Ureter (tissue), 1 donor: ENCODE measurements at regions not wholly inside any gene's neighbourhood (a gene's known extent, or its start where the extent isn't known, plus 50 kb on each side); places are given as distances from the start of the nearest gene placed in this dataset.

Experiments used
- DNase-seq: peaks from one replicate; pipeline ENCODE4 v3.0.0-alpha.2; 2020; ENCODE audit warnings: low spot score
- donor health status: DM: yes; HTN: yes; CAD: no.

DNA sequence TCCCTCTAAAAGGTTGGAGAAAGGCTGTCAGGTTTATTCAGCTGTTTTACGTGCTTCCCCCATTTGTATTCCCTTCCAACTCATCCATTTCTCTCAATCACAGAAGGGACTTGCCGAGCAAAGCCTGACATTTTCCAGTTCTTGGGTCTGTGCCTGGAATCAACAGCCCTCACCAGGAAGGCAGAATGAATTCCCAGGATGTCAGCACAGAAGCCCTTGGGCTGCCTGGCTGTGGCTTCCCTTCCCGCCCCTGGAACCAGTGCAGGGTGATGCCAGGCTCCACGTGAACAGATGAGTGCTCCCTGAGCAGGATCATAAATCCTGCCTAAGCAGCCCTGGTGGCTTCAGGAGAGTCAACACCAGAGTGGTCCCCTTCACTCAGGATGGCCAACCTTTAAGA lies 86.1 kb upstream of the CD83 start:
- DNase-seq = no peak

DNA sequence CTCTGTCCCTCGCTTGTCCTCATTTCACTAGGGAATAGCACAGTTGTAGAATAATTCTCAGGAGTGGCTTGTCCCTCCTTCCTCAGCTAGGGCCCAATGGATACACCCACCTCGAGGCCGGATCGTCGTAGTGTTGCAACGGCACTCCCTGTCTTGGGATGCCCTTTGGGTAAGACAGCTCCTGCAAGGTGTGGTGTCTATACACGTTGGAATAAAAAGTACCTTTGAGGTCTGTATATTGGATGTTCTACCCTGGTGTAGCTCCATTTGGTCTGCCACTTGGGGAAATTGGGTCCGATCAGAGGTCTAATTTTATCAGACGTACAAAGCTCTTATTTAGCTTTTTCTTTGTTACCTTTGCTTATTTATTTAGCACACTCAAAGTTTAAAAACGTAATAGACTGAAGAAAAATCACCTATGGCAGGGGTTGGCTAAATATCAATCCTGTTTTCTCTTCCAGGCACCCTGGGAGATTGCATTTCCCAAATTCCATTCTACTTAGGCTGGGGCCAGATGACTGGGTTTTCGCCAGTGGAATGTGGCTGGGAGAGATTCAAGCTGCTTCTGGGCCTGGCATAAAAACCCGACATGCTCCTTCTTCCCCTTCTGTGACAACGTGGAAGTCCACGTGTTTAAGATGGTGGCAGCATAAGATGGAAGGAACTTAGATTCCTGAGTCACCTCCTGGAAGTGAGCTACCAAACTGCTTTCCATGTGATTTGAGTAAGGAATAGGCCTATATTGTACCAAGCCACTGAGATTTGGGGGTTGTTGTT lies 82.3 kb upstream of the CD83 start:
- DNase-seq = no peak

DNA sequence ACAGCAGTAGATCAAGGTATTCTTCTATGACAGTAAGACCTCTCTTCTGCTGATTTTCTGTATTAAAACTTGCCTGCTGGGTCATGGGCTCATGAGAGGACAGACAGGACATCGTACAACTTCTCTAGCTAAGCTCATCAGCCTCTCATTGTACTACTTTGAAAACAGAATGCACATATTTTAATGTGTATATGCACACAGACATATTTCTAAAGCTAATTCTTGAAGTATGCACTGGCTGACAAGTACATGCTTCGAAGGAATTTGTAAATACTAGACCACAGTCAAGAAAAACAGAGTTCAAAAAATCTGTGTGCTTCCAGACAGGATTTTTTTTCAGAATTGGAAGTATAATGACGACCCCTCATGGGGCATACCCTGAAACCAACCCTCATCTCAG lies 81.7 kb upstream of the CD83 start:
- DNase-seq = no peak

DNA sequence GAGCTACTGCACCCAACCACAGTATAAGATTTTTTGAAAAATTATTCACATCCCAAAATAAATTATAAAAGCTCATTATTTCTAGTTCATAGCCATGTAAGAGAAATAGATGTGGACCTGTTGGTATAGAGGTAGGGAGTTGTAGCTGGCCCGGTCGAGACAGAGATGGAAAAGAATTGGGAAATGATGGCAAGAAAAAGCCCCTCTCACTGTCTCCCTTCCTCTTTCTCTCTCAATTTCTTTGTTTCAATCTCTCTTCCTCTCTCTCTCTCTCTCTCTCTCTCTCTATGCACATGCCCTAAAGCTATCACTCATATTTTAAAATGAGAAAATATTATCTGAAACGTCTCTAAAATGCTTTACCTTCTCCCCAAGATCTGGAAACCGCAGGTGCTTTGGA lies 80.7 kb upstream of the CD83 start:
- no peak for DNase-seq

DNA sequence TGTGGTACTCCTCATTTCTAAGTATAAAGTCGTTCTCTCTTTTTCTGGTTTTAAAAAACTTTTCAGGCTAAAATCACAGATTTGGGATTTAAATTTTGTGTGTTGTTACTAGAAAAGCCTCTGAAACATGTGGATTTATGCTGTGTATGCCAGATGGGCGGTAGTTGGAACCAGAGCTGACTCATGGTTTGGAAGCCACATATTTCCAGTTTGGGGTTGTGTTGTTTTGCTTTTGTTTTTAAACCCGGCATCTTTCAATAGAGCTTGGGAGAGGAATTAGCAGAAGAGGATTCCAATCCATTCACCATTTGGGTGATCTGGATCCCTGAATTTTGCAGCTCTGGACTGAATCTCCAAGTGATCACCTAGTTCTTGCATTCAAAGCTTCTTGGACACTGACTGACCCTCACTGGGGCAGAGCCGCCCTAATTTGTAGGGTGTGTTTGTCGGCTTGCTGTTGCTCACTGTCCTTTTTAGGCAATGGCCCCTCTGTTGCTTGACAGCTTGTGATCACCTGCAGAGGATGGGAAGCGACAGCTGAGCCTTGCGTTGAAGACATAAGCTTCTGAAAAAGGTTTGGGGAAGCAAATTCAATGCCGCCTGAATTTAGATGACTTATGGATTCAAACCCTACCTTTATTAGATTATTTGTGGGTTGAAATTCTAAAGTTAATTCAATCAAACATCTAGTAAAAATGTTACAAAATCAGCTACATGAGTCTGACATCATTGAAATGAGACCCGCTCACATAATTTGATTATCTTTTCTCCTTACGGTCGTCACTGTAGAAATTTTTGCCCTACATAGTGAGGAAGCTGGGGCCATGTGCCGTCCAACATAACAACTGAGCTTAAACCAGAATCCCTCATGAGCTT lies 79.9 kb upstream of the CD83 start:
- DNase-seq = no peak

DNA sequence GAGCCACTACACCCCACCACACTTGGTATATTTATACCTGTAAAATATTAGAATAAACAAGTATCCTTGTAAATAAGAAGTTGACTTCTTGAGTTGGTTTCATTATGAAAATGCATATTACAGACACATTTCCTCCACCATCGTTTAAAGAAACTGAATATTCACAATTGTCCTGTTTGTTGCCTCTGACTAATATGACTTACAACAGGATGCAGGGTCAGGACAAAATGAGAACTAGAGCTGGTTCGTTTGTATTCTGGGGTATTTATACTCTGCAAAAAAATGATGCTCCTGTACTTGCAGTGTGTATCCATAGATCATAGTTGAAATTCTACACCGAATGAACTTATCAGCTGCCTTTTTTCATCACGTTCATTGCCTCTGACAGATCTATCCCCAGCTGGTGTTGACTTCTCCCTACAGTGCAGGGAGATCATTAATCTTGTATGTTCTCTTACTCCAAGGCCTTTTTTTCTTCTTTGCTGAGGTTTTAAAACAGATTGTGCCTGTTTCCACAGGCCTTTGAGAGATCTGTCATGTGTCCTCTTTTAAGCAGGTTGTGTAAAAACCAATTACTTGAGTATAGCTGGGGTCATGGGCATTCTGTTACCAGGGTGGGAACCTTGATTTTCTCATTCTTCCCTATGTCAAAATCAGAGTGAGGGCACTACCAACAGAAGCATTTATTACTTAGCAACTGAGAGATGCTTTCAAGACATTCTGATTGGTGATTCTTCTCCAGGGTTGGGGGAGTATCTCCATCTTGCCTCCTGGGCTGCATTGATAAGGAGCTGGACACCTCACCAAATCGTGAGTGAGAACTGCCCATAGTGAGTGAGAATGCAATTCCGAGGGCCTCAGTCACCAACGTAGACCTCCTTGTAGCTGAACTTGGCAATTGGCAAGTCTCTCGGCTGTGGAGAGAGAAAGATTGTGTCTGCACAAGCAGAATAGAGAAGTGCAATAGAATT lies 78.8 kb upstream of the CD83 start:
- DNase-seq = no peak

DNA sequence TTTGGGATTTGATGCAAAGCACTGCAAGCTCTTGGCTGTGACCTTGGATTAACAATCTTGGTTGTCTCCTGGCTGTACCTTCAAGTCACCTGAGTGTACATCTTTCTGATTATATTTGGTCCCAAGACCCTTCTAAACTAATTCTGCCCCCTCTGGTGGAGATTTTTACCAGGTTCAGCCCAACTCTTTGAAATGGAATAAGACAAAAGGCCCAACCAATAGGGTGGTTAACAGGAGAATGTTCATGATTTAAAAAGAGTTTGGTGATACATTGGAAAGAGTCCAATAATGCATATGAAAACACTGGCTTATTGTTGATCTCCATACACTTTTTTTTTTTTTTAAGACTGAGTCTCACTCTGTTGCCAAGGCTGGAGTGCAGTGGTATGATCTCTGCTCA lies 77.5 kb upstream of the CD83 start:
- no peak for DNase-seq

DNA sequence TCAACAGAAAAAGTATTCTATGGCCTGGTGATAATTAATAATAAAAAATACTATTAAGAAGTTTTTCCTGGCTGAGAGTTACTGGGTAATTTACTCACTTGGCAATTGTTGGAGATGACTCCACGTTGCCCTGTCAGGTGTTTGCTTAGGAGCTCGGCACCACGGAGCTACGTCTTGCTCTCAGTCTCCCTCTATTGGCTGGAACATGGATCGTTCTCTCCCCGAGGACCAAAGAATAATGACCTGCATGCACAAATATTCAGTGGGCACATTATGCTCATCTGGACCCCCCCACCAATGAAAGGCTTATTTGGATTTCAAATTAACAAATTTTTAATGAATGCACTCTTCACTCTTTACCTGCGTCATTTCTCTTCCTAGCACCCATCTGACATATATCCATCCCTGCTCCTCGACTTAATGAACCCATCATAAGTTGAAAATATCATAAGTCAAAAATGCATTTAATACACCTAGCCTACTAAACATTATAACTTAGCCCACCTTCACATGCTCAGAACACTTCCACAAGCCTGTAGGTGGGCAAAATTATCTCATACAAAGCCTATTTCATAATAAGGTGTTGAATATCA lies 71.0 kb upstream of the CD83 start:
- DNase-seq = no peak

DNA sequence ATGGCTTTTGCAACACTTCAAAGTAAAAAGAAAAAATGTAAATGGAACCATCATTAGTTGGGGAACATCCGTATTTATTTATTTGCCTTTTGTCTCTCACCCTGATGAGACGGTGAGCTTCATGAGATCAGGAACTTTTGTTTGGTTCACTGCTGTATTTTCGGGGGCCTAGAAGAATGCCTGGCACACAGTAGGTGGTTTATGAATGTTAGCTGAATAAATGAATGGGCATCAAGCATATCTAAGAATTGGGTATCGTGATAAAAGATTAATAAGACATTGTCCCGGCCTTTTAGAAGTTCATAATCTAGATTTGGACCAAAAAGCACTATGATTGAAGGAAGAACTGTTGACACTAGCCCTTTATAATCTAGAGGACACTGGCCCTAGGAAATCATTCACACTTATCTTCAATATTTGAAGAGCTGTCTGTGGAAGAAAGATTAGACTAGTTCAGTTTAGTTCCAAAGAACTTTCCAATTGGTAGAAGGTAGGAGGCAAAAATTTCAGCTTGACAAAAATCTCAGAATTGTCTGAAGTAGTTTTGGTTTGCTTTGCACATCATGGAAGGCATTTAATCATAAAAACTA lies 70.3 kb upstream of the CD83 start:
- no peak for DNase-seq

DNA sequence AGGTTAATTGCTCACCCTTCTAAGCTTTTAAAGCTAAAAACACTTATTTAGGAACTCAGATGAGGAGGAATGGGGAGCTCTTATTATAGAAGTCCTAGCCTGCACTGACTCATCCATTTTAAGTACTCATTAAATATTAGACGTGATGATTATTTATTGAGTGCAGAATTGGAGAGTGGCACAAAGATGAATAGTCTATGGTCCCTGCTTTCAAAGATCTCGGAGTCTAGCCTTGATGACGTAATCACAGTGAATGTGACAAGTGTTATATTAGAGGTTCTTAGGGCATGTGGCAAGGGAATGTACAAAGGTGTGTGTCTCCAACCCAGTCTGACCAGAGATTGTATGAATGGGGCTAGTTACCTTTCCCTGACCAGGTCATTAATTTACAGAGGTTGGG lies 68.7 kb upstream of the CD83 start:
- no peak for DNase-seq

DNA sequence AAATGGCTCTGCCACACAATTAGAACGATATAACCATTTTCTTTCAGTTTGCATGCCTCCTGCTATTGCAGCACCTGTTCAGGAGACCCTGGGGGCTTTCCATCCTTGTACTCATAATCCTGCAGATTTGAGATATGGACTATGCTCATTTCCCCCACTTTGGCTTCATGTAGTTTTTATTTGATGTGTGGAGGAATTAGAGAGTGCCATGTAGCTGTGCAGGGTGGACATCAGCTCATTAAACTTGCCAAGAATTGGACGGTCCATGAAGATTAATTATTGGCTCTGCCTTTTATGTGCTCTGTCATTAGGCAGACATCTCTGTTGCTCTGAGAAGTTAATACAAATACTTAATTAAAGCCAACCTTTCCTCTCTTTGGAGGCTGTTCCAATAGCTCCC lies 66.2 kb upstream of the CD83 start:
- no peak for DNase-seq

DNA sequence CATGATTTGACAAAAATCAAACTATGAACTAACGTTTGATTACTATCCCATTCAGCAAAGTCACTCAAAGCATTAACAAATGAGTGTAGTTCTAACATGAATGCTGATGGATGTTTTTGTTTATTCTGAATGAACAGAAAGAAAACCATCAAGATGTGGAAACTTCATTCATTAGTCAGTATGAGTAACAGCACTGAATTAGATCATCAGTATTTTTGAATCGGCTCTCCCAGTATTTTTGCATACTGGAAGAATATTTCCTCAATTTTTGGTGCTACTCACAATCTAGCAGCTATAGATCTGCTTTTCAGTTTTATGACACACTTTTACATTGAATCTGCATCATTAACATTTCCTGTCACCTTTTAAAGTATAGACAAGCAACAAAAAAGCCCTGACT lies 63.8 kb upstream of the CD83 start:
- no peak for DNase-seq

DNA sequence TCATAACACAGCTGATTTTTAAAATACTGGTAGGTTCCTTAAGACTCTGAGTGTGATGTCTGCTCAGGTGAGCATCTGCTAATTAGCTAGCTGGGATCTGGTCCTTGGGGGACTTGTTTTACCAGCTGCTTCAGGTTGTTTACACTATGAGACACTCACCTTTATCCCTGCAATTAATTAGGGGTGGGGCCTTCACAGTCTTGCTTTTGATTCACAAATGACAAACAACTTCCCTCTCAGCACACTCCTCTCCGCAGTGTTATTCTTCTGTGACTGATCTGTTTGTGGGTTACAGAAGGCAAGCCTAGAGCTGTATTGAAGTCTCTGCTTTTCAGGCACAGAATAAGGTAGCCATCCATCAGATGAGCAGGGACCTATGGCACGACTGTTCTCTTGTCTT lies 62.0 kb upstream of the CD83 start:
- DNase-seq = no peak

DNA sequence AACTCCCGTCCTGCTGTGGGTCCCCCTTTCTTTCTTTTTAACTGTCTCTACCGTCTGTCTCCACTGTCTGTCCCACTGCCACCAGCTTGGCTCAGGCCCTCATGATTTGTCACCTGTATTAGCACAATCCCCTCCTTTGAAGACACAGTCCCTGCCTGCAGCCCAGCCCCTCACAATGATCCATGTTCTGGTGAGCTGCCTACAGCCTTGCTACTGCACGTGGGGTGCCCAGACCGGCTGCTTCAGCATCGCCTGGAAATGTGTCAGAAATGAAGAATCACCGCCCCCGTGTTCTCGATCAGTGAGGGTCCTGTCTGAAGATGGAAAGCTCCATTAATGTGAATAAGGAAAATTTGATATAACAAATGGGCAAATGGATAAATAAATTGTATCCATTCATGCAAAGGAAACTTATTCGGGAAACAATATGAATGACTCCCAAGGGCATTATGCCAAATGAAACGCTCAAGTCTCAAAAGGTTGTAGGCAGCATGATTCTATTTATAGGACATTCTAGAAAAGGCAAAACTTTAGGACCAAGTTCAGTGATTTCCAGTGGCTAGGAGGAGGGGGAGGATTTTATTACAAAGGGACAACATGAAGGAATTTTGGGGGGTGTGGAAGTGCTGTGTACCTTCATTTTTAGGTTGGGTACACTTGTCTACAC lies 59.4 kb upstream of the CD83 start:
- no peak for DNase-seq

DNA sequence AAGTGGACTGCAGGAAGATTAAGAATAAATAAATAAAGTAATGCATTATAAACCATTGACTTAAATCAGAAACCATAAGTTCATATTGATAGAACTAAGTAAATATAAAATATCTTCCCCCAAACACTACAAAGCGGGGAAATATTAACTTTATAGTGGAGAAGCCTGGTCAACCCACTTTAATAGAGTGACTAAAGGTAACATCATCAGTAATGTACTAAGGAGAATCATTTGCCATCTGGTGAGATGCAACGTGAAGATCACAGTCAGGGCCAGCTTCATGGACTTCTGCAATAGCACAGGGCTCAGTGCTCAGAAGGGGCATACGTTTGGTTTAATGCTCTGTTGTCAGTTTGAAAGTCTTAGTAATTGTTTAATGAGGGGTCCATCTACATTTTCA lies 58.8 kb upstream of the CD83 start:
- DNase-seq = no peak

DNA sequence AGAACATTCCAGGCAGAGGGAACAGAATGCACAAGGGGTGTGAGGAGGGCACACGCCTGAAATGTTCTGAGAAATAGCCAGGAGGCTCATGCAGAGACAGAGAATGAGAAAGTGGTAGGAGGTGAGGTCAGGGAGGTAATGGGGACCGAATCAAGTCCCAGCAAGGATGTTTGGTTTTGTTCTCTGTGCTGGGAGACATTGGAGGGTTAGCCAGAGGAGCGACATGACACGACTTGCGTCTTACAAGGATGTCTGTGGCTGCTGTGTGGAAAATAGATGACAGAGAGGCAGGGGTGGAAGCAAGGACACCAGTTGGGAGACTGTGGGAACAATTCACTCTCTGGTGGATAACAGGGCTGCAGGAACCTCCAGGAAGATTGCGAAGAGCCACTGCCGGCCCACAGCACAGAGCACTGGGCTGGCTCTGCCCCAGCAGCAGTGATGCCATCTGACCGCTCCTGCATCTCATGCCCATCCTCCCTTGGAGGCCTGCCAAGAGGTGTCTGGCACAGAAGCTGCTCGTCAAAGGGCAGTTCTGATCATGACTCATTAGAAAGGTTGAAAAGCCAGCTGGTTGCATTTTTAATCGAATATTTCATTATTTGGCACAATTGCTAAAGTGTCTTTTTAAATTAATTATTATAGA lies 57.7 kb upstream of the CD83 start:
- DNase-seq = peak; percentile 69

DNA sequence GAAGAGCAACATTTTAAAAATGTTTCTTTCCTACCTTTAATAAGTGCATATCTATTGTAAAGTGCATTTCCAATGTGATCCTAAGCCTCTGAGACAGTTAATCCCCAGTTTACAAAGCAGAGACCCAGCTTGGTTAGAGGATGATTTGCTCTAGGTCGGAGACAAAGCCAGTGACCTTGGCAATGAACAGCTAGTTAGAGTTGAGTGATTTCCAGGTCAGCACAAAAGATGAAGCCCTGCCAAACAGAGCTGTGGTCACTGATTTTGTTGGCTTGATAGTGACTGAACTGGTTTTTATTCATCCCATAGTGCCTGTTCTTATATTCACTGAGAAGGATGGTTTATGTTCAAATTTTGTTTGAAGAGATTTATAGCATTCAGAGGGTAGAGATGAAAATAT lies 56.6 kb upstream of the CD83 start:
- DNase-seq = no peak

DNA sequence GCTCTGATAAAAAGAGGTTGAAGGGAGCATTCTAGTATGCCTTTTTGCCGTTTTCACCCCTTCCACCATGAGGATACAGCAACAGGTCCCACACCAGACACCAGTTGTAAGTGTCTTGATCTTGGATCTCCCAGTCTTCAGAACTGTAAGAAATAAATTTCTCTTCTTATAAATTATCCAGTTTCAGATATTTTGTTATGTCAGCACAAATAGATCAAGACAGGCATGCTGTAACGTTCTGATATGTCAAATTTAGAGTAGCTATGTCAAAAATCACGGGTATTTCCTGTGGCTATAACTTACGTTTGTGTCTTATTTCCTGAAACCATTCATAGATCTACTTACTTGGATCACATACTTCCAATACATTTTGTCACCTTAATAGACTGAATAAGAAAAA lies 55.9 kb upstream of the CD83 start:
- DNase-seq = no peak

DNA sequence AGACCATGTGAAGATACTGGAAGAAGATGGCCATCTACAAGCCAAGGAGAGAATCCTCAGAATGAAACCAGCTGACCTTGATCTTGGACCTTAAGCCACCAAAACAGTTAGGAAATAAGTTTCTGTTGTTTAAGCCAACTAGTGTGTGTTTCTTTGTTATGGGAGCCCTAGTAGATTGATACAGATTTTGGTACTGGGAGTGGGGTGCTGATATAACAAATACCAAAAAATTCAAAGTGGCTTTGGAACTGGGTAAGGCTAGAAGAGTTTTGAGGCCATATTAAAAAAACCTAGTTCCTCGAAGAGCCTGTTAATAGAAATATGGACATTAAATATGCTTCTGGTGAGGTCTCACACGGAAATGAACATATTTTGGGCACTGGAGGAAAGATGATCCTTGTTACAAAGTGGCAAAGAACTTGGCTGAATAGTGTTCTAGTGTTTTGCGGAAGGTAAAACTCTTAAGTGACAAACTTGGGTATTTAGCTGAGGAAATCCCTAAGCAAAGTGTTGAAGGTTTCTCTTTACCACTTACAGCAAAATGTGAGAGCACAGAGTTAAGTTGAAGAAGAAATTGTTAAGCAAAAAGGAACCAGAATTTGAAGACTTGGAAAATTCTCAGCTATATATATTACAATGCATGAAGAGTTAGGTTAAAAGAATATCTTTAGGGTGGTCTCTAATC lies 55.1 kb upstream of the CD83 start:
- DNase-seq = no peak

DNA sequence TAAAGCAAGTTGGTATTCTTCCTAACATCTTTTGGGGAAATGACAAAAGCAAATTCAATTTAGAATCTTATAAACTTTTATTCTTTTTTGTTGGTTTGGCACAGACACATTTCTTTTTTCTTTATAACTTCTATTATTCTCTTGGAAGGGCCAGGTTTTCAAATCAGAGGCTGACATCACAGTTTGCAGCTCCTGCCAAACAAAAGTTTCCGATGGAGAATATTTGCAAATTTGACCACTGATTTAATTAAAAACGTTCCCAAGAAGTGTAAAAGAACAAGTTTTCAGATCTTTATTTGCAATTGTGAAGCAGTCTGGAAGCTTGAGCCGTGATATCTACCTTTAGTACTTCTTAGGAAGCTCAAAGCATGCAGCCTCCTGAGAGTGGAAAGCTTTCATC lies 53.8 kb upstream of the CD83 start:
- no peak for DNase-seq
